IPS-15b (cell line): ENCODE measurements at regions not wholly inside any gene's neighbourhood (a gene's known extent, or its start where the extent isn't known, plus 50 kb on each side); places are given as distances from the start of the nearest gene placed in this dataset.

ENCODE experiments used
- H3K27me3 ChIP-seq: one replicate; pipeline ENCODE4 v1.6.1; 2013; ENCODE audit warnings: low read length; ENCODE audit not compliant: control insufficient read depth, insufficient read depth
- H3K36me3 ChIP-seq: one replicate; pipeline ENCODE4 v1.6.1; 2013; ENCODE audit warnings: low read length; ENCODE audit not compliant: control insufficient read depth, insufficient read depth
- H3K4me1 ChIP-seq: one replicate; pipeline ENCODE4 v1.6.1; 2013; ENCODE audit warnings: mild to moderate bottlenecking, low read length; ENCODE audit not compliant: control insufficient read depth, insufficient read depth
- H3K4me3 ChIP-seq: one replicate; pipeline ENCODE4 v1.5.1; 2013; ENCODE audit warnings: low read depth, low read length
- H3K9ac ChIP-seq: one replicate; pipeline ENCODE4 v1.6.1; 2013; ENCODE audit warnings: low read depth, mild to moderate bottlenecking, low read length
- H3K9me3 ChIP-seq: one replicate; pipeline ENCODE4 v1.6.1; 2013; ENCODE audit warnings: mild to moderate bottlenecking, low read length; ENCODE audit not compliant: control insufficient read depth, insufficient read depth

GRCh38 chr3:117011687-117012250 lies 302.2 kb downstream of the TUSC7 start:
- Histone ChIP-seq H3K4me1 (no peaks in the 10 kb centered on the region), H3K4me3 (no peak overlapping the region)

GRCh38 chr3:117016378-117016777 lies 306.8 kb downstream of the TUSC7 start:
- H3K9ac ChIP-seq, result no peak overlapping the region
- no peaks in the 10 kb centered on the region for H3K27me3 ChIP-seq
- H3K4me3 ChIP-seq, result no peak overlapping the region
- H3K9me3 ChIP-seq, result no peaks in the 10 kb centered on the region
- H3K4me1 ChIP-seq, result no peaks in the 10 kb centered on the region
- no peaks in the 10 kb centered on the region for H3K36me3 ChIP-seq

More at GRCh38 chr3:117011687-117012250, 302.2 kb downstream of the TUSC7 start:
- H3K27me3 ChIP-seq, result no peaks in the 10 kb centered on the region
- H3K9ac ChIP-seq, result no peak overlapping the region
- H3K36me3 ChIP-seq, result no peaks in the 10 kb centered on the region
- no peaks in the 10 kb centered on the region for H3K9me3 ChIP-seq

- no peaks in the 10 kb centered on the region for H3K4me1 ChIP-seq
- H3K36me3 ChIP-seq, result no peaks in the 10 kb centered on the region
- H3K4me3 ChIP-seq, result no peak overlapping the region
- no peaks in the 10 kb centered on the region for H3K9me3 ChIP-seq
- no peak overlapping the region for H3K9ac ChIP-seq
- no peaks in the 10 kb centered on the region for H3K27me3 ChIP-seq
These were observed 307.7 kb downstream of the TUSC7 start for GRCh38 chr3:117017135-117017894.

- no peak overlapping the region for H3K4me3 ChIP-seq
- H3K27me3 ChIP-seq, result no peaks in the 10 kb centered on the region
- no peak overlapping the region for H3K9ac ChIP-seq
- H3K36me3 ChIP-seq, result no peaks in the 10 kb centered on the region
- no peaks in the 10 kb centered on the region for H3K9me3 ChIP-seq
- H3K4me1 ChIP-seq, result no peaks in the 10 kb centered on the region
These were observed 309.1 kb downstream of the TUSC7 start for GRCh38 chr3:117018655-117019054.

- no peaks in the 10 kb centered on the region for H3K27me3 ChIP-seq
- no peaks in the 10 kb centered on the region for H3K4me1 ChIP-seq
- no peaks in the 10 kb centered on the region for H3K9me3 ChIP-seq
- no peaks in the 10 kb centered on the region for H3K36me3 ChIP-seq
- no peak overlapping the region for H3K9ac ChIP-seq
- H3K4me3 ChIP-seq, result no peak overlapping the region
These were observed 309.6 kb downstream of the TUSC7 start for GRCh38 chr3:117019082-117019713.

- Histone ChIP-seq H3K9ac (no peak overlapping the region), H3K4me3 (no peak overlapping the region), H3K36me3 (no peaks in the 10 kb centered on the region), H3K4me1 (no peaks in the 10 kb centered on the region), H3K9me3 (no peaks in the 10 kb centered on the region), H3K27me3 (peaks cover 35% of the 10 kb centered on the region)
These were observed 316.8 kb downstream of the TUSC7 start for GRCh38 chr3:117026401-117026800.

GRCh38 chr3:117035745-117036144 lies 326.2 kb downstream of the TUSC7 start:
- Histone ChIP-seq H3K9ac (no peak overlapping the region), H3K4me3 (no peak overlapping the region)

GRCh38 chr3:117036259-117036799 lies 326.8 kb downstream of the TUSC7 start:
- H3K9me3 ChIP-seq, result no peaks in the 10 kb centered on the region
- H3K4me1 ChIP-seq, result peaks cover 8% of the 10 kb centered on the region
- H3K36me3 ChIP-seq, result peaks cover 2% of the 10 kb centered on the region
- no peaks in the 10 kb centered on the region for H3K27me3 ChIP-seq
- no peak overlapping the region for H3K4me3 ChIP-seq
- H3K9ac ChIP-seq, result no peak overlapping the region

More at GRCh38 chr3:117035745-117036144, 326.2 kb downstream of the TUSC7 start:
- peaks cover 8% of the 10 kb centered on the region for H3K4me1 ChIP-seq
- H3K36me3 ChIP-seq, result peaks cover 2% of the 10 kb centered on the region
- no peaks in the 10 kb centered on the region for H3K27me3 ChIP-seq
- no peaks in the 10 kb centered on the region for H3K9me3 ChIP-seq

- H3K9ac ChIP-seq, result no peak overlapping the region
- no peaks in the 10 kb centered on the region for H3K27me3 ChIP-seq
- H3K9me3 ChIP-seq, result no peaks in the 10 kb centered on the region
These were observed 335.6 kb downstream of the TUSC7 start for GRCh38 chr3:117045143-117045542.

GRCh38 chr3:117047951-117048705 lies 338.5 kb downstream of the TUSC7 start:
- no peak overlapping the region for H3K9ac ChIP-seq
- no peaks in the 10 kb centered on the region for H3K27me3 ChIP-seq
- H3K9me3 ChIP-seq, result no peaks in the 10 kb centered on the region

More at GRCh38 chr3:117045143-117045542, 335.6 kb downstream of the TUSC7 start:
- H3K4me3 ChIP-seq, result no peak overlapping the region
- no peaks in the 10 kb centered on the region for H3K36me3 ChIP-seq
- H3K4me1 ChIP-seq, result peaks cover 17% of the 10 kb centered on the region

GRCh38 chr3:117052395-117052794 lies 342.8 kb downstream of the TUSC7 start:
- Histone ChIP-seq H3K36me3 (no peaks in the 10 kb centered on the region), H3K4me1 (peaks cover 19% of the 10 kb centered on the region), H3K9ac (no peak overlapping the region), H3K27me3 (no peaks in the 10 kb centered on the region), H3K9me3 (no peaks in the 10 kb centered on the region), H3K4me3 (no peak overlapping the region)

More at GRCh38 chr3:117047951-117048705, 338.5 kb downstream of the TUSC7 start:
- Histone ChIP-seq H3K4me1 (peaks cover 17% of the 10 kb centered on the region), H3K4me3 (no peak overlapping the region), H3K36me3 (no peaks in the 10 kb centered on the region)
